ENCODE measurements at regions not wholly inside any gene's neighbourhood (a gene's known extent, or its start where the extent isn't known, plus 50 kb on each side); places are given as distances from the start of the nearest gene placed in this dataset.

GRCh38 chr1:192099328-192099727, 58.9 kb upstream of the RGS18 start:
- H3K9me3 ChIP-seq = no peaks in the 10 kb centered on the region
- no peaks in the 10 kb centered on the region for H3K36me3 ChIP-seq
- DNase-seq (no peak), ATAC-seq (ENCODE audit: low FRiP score in 2 of 2) (no peak)
- H3K4me3 ChIP-seq = no peak overlapping the region
- H3K27ac ChIP-seq = no peak overlapping the region
- no peaks in the 10 kb centered on the region for H3K27me3 ChIP-seq
- no peaks in the 10 kb centered on the region for H3K4me1 ChIP-seq
- TF ChIP-seq POLR2A (IDR thresholded peaks at IDR 0.05) (no peak), POLR2AphosphoS5 (IDR thresholded peaks at IDR 0.05) (no peak), CTCF (IDR thresholded peaks at IDR 0.05) (no peak), EP300 (IDR thresholded peaks at IDR 0.05) (no peak)

GRCh38 chr1:192100686-192101468, 57.4 kb upstream of the RGS18 start:
- Histone ChIP-seq H3K36me3 (no peaks in the 10 kb centered on the region), H3K27me3 (no peaks in the 10 kb centered on the region), H3K27ac (no peak overlapping the region), H3K4me1 (no peaks in the 10 kb centered on the region), H3K9me3 (no peaks in the 10 kb centered on the region), H3K4me3 (no peak overlapping the region)
- TF ChIP-seq POLR2A (IDR thresholded peaks at IDR 0.05) (no peak), EP300 (IDR thresholded peaks at IDR 0.05) (no peak), CTCF (IDR thresholded peaks at IDR 0.05) (no peak), POLR2AphosphoS5 (IDR thresholded peaks at IDR 0.05) (no peak)
- ATAC-seq (ENCODE audit: low FRiP score in 2 of 2) (no peak), DNase-seq (no peak)
- 71 to 73% methylated on average over 6 of the region's 6 CpGs for WGBS, 2 donors

GRCh38 chr1:192104128-192104527, 54.1 kb upstream of the RGS18 start:
- Histone ChIP-seq H3K36me3 (no peaks in the 10 kb centered on the region), H3K27ac (no peak overlapping the region), H3K9me3 (no peaks in the 10 kb centered on the region), H3K4me1 (no peaks in the 10 kb centered on the region), H3K27me3 (no peaks in the 10 kb centered on the region), H3K4me3 (no peak overlapping the region)
- ATAC-seq (ENCODE audit: low FRiP score in 2 of 2) (no peak), DNase-seq (no peak)
- TF ChIP-seq CTCF (IDR thresholded peaks at IDR 0.05) = no peak
- no peak for TF ChIP-seq POLR2AphosphoS5 (IDR thresholded peaks at IDR 0.05)
- TF ChIP-seq POLR2A (IDR thresholded peaks at IDR 0.05) = no peak
- TF ChIP-seq EP300 (IDR thresholded peaks at IDR 0.05) = no peak

GRCh38 chr1:192104852-192105251, 53.4 kb upstream of the RGS18 start:
- Histone ChIP-seq H3K4me3 (no peak overlapping the region), H3K36me3 (no peaks in the 10 kb centered on the region), H3K27me3 (no peaks in the 10 kb centered on the region), H3K27ac (no peak overlapping the region), H3K4me1 (peaks cover 0 to 3% (median 0%) of the 10 kb centered on the region in 4 donors), H3K9me3 (no peaks in the 10 kb centered on the region)
- TF ChIP-seq CTCF (IDR thresholded peaks at IDR 0.05) = no peak
- no peak for TF ChIP-seq POLR2AphosphoS5 (IDR thresholded peaks at IDR 0.05)
- TF ChIP-seq EP300 (IDR thresholded peaks at IDR 0.05) = no peak
- no peak for TF ChIP-seq POLR2A (IDR thresholded peaks at IDR 0.05)
- DNase-seq (no peak), ATAC-seq (ENCODE audit: low FRiP score in 2 of 2) (no peak)
- 48 to 56% methylated on average over 1 of the region's 1 CpG for WGBS, 2 donors

GRCh38 chr1:192108161-192108560, 50.1 kb upstream of the RGS18 start:
- no peak overlapping the region for H3K4me3 ChIP-seq
- DNase-seq (no peak), ATAC-seq (ENCODE audit: low FRiP score in 2 of 2) (no peak)
- peaks cover 0 to 3% (median 0%) of the 10 kb centered on the region in 4 donors for H3K4me1 ChIP-seq
- H3K36me3 ChIP-seq = no peaks in the 10 kb centered on the region
- H3K27ac ChIP-seq = no peak overlapping the region
- TF ChIP-seq POLR2AphosphoS5 (IDR thresholded peaks at IDR 0.05) = no peak
- TF ChIP-seq EP300 (IDR thresholded peaks at IDR 0.05) = no peak
- no peak for TF ChIP-seq CTCF (IDR thresholded peaks at IDR 0.05)
- TF ChIP-seq POLR2A (IDR thresholded peaks at IDR 0.05) = no peak
- WGBS, 2 donors = 81 to 91% methylated on average over 2 of the region's 2 CpGs
- no peaks in the 10 kb centered on the region for H3K27me3 ChIP-seq
- no peaks in the 10 kb centered on the region for H3K9me3 ChIP-seq

Measured in upper lobe of left lung (tissue), 6 donors.